Panc1 (cell line): ENCODE measurements at regions not wholly inside any gene's neighbourhood (a gene's known extent, or its start where the extent isn't known, plus 50 kb on each side); places are given as distances from the start of the nearest gene placed in this dataset.

Experiments used
- ATAC-seq: fragments of 200-7000 bp; cut with Tn5 transposase; 2 replicates; pipeline ENCODE4 v1.9.1; 2020; ENCODE audit warnings: mild to moderate bottlenecking, moderate library complexity
- BruUV-seq: library from RNA; stranded (reverse); fragments of 400-500 nt; replicated peaks from 2 replicates; lab custom pipeline; 2021; lab: Mats Ljungman, UMichigan
- CTCF ChIA-PET: fragments of 300-600 bp; sonication (Branson Sonifier 250); formaldehyde crosslinking; loops from one replicate; lab custom pipeline; 2022; ENCODE audit warnings: antibody characterized with exemption; lab: Charles Lee
- POLR2A ChIA-PET: fragments of 300-600 bp; sonication (Branson Sonifier 250); formaldehyde crosslinking; loops from one replicate; lab custom pipeline; 2022; ENCODE audit warnings: antibody characterized with exemption; lab: Charles Lee
- DNase-seq: peaks from one replicate; pipeline ENCODE4 v3.0.0-alpha.2; 2010; ENCODE audit warnings: low read depth, low spot score
- H3K27ac ChIP-seq: 2 replicates; pipeline ENCODE4 v1.5.1; 2011; ENCODE audit warnings: mild to moderate bottlenecking, low read length, inconsistent platforms
- H3K27me3 ChIP-seq: fragments of 200-500 bp; sonication (Bioruptor generic); 2 replicates; pipeline ENCODE4 v1.6.0; 2014; ENCODE audit warnings: low read length, inconsistent platforms; ENCODE audit not compliant: control insufficient read depth, insufficient read depth
- H3K36me3 ChIP-seq: fragments of 200-500 bp; sonication (Bioruptor generic); 2 replicates; pipeline ENCODE4 v1.5.1; 2014; ENCODE audit warnings: inconsistent platforms, mild to moderate bottlenecking, low read length, moderate library complexity; ENCODE audit not compliant: control insufficient read depth, insufficient read depth
- H3K4me1 ChIP-seq: 2 replicates; pipeline ENCODE4 v1.5.1; 2011; ENCODE audit warnings: inconsistent platforms, mild to moderate bottlenecking, low read length, moderate library complexity; ENCODE audit not compliant: control insufficient read depth, insufficient read depth
- H3K4me3 ChIP-seq, 2 experiments: 2 replicates each; pipeline ENCODE4 v1.5.1; 2011 to 2012; ENCODE audit warnings: low read depth in 2 of 2, low read length in 2 of 2, mild to moderate bottlenecking in 2 of 2, inconsistent platforms in 1 of 2, moderate library complexity in 1 of 2
- H3K9me3 ChIP-seq: fragments of 200-500 bp; sonication (Bioruptor generic); 2 replicates; pipeline ENCODE4 v1.5.1; 2014; ENCODE audit warnings: low read depth, mild to moderate bottlenecking, inconsistent platforms, low read length, moderate library complexity; ENCODE audit not compliant: control insufficient read depth, insufficient read depth
- POLR2AphosphoS5 ChIP-seq: IDR thresholded peaks from 2 replicates; pipeline ENCODE4 v1.6.1; 2012; ENCODE audit warnings: mild to moderate bottlenecking, low read depth, low read length, moderate library complexity
- REST ChIP-seq, 2 experiments: IDR thresholded peaks; 2 replicates each; pipeline ENCODE4 v1.6.1; 2011 to 2012; ENCODE audit warnings: low read depth in 2 of 2, control low read depth in 1 of 2, low read length in 1 of 2, mild to moderate bottlenecking in 1 of 2, moderate library complexity in 1 of 2; ENCODE audit not compliant: insufficient read depth in 1 of 2
- SIN3A ChIP-seq: IDR thresholded peaks from 2 replicates; pipeline ENCODE4 v1.6.1; 2012; ENCODE audit warnings: low read depth, mild to moderate bottlenecking, low read length, moderate library complexity, borderline replicate concordance; ENCODE audit not compliant: insufficient read depth
- TCF7L2 ChIP-seq: IDR thresholded peaks from 2 replicates; pipeline ENCODE4 v1.6.1; 2011; ENCODE audit warnings: mild to moderate bottlenecking, low read depth, low read length, inconsistent platforms
- in situ Hi-C: cut with HindIII; loops from 2 replicates; pipeline ENCODE4 v1.10.0; 2016; ENCODE audit warnings: low sequenced_read_pairs, low pct_unique_long_range_greater_than_20kb
- intact Hi-C: fragments of 100-400 bp; cut with micrococcal nuclease; formaldehyde crosslinking; loops from one replicate; pipeline ENCODE4 v1.10.0; 2022; ENCODE audit not compliant: unreplicated experiment
- TF ChIP-seq, protein P1 (sequence below): fragments of 450-650 bp; IDR thresholded peaks from 2 replicates; pipeline ENCODE4 v1.5.1; 2017; ENCODE audit warnings: mild to moderate bottlenecking

- Histone ChIP-seq H3K4me3 (no peak overlapping the region), H3K9me3 (no peaks in the 10 kb centered on the region), H3K4me1 (no peaks in the 10 kb centered on the region; the same call in 1 of the 2 replicates), H3K36me3 (no peaks in the 10 kb centered on the region), H3K27ac (no peak overlapping the region), H3K27me3 (peaks cover 2% of the 10 kb centered on the region; the same call in 1 of the 2 replicates)
- DNase-seq (no peak), ATAC-seq (no peak)
- POLR2A ChIA-PET, result no interaction called here
- CTCF ChIA-PET, result no interaction called here
- TF ChIP-seq, protein P1, sequence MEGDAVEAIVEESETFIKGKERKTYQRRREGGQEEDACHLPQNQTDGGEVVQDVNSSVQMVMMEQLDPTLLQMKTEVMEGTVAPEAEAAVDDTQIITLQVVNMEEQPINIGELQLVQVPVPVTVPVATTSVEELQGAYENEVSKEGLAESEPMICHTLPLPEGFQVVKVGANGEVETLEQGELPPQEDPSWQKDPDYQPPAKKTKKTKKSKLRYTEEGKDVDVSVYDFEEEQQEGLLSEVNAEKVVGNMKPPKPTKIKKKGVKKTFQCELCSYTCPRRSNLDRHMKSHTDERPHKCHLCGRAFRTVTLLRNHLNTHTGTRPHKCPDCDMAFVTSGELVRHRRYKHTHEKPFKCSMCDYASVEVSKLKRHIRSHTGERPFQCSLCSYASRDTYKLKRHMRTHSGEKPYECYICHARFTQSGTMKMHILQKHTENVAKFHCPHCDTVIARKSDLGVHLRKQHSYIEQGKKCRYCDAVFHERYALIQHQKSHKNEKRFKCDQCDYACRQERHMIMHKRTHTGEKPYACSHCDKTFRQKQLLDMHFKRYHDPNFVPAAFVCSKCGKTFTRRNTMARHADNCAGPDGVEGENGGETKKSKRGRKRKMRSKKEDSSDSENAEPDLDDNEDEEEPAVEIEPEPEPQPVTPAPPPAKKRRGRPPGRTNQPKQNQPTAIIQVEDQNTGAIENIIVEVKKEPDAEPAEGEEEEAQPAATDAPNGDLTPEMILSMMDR, result no peak
- TF ChIP-seq REST (IDR thresholded peaks at IDR 0.05; ENCODE audit: insufficient read depth in 1 of 2, low read depth in 2 of 2, low read length in 1 of 2) (no peak), TCF7L2 (no peak), SIN3A (no peak), POLR2AphosphoS5 (no peak)
- in situ Hi-C loops, result no loop called here
- no TSS peak for BruUV-seq
- intact Hi-C loops, result no loop called here
Measured at GRCh38 chr12:111076199-111076598, 155.8 kb upstream of the MYL2 start.

DNA sequence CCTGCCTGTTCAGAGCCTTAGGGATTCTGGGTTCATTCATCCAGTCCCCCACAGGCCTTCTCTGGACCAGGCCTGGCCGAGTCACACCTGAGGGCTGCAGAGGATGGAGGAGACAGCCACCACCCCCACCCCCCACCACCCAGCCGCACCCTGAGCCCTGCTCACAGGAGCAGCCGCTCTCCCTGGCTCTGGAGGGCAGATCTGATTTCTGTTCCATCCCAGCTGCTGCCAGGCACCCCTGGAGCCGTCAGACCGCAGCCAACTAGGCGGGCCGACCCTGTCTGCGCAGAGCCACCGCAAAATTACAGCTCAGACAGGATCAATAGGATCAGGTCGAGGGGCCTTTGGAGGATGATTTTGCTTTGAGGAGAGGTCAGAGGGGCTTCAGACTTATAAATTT is 154.6 kb upstream of the MYL2 start:
- BruUV-seq, result no TSS peak
- Histone ChIP-seq H3K27ac (no peak overlapping the region), H3K4me3 (no peak overlapping the region), H3K36me3 (no peaks in the 10 kb centered on the region), H3K4me1 (no peaks in the 10 kb centered on the region), H3K9me3 (no peaks in the 10 kb centered on the region), H3K27me3 (no peaks in the 10 kb centered on the region)
- DNase-seq (no peak), ATAC-seq (no peak)
- ChIA-PET CTCF (interaction anchor here (0.6 kb wide), 1 partner anchor 240 kb away, joined by 8 read pairs; no protein-coding TSS in a partner anchor), POLR2A (interaction anchor here (0.6 kb wide), 1 partner anchor 62 kb away, joined by 11 read pairs; no protein-coding TSS in a partner anchor)
- in situ Hi-C loops (no loop called here), intact Hi-C loops (no loop called here)
- no peak for TF ChIP-seq POLR2AphosphoS5
- no peak for TF ChIP-seq SIN3A

DNA sequence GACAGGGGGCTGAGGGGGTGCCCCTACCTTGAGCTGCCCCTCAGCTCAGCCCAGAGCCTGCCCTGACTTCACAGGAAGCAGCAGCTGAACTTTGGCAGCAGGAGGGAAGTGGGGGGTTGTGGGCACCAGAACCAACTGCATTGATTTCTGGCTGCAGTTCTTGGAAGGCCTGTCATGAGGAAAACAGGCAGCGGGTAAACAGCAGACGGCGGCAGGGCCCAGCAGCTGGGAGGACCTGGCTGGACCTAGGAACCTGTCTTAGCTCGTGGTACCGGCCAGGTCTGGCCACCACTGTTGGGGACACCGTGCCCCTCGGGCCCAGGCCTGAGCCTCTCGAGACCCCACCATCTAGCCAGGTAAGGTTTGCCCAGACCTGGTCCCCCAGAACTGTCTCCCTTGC is 154.2 kb upstream of the MYL2 start:
- ATAC-seq (no peak), DNase-seq (no peak)
- Histone ChIP-seq H3K27ac (no peak overlapping the region), H3K4me3 (no peak overlapping the region), H3K4me1 (no peaks in the 10 kb centered on the region), H3K36me3 (no peaks in the 10 kb centered on the region), H3K27me3 (no peaks in the 10 kb centered on the region), H3K9me3 (no peaks in the 10 kb centered on the region)
- intact Hi-C loops (no loop called here), in situ Hi-C loops (no loop called here)
- POLR2A ChIA-PET, result interaction anchor here (0.6 kb wide), 1 partner anchor 63 kb away, joined by 11 read pairs; no protein-coding TSS in a partner anchor
- CTCF ChIA-PET, result interaction anchor here (0.6 kb wide), 1 partner anchor 28 kb away, joined by 5 read pairs; no protein-coding TSS in a partner anchor
- no TSS peak for BruUV-seq
- TF ChIP-seq, protein P1, result no peak
- TF ChIP-seq TCF7L2, result no peak
- TF ChIP-seq REST (IDR thresholded peaks at IDR 0.05; ENCODE audit: insufficient read depth in 1 of 2, low read depth in 2 of 2, low read length in 1 of 2), result no peak
- no peak for TF ChIP-seq SIN3A
- no peak for TF ChIP-seq POLR2AphosphoS5
